ENCODE measurements at regions not wholly inside any gene's neighbourhood (a gene's known extent, or its start where the extent isn't known, plus 50 kb on each side); places are given as distances from the start of the nearest gene placed in this dataset.

- Histone ChIP-seq H3K4me3 (ENCODE audit: low read depth, low read length) (no peak overlapping the region), H3K27ac (ENCODE audit: low read depth, low read length) (no peak overlapping the region), H3K36me3 (ENCODE audit: insufficient read depth, low read length) (no peaks in the 10 kb centered on the region), H3K79me2 (ENCODE audit: control insufficient read depth, insufficient read depth, low read length, unreplicated experiment) (no peaks in the 10 kb centered on the region), H3K27me3 (ENCODE audit: insufficient read depth, low read length) (peaks cover 81% of the 10 kb centered on the region), H2AFZ (ENCODE audit: low read length, unreplicated experiment) (no peak overlapping the region), H3K4me1 (ENCODE audit: control insufficient read depth, insufficient read depth, low read length, unreplicated experiment) (peaks cover 5% of the 10 kb centered on the region)
Measured at GRCh38 chr1:218166268-218166945, 118.7 kb upstream of the RRP15 start.

- H3K27me3 ChIP-seq (ENCODE audit: insufficient read depth, low read length) = peaks cover 31% of the 10 kb centered on the region
- no peaks in the 10 kb centered on the region for H3K4me1 ChIP-seq (ENCODE audit: control insufficient read depth, insufficient read depth, low read length, unreplicated experiment)
- H3K36me3 ChIP-seq (ENCODE audit: insufficient read depth, low read length) = no peaks in the 10 kb centered on the region
- no peak overlapping the region for H2AFZ ChIP-seq (ENCODE audit: low read length, unreplicated experiment)
- no peak overlapping the region for H3K4me3 ChIP-seq (ENCODE audit: low read depth, low read length)
- no peaks in the 10 kb centered on the region for H3K79me2 ChIP-seq (ENCODE audit: control insufficient read depth, insufficient read depth, low read length, unreplicated experiment)
- no peak overlapping the region for H3K27ac ChIP-seq (ENCODE audit: low read depth, low read length)
Measured at GRCh38 chr1:218171302-218171893, 113.7 kb upstream of the RRP15 start.

- Histone ChIP-seq H3K36me3 (ENCODE audit: insufficient read depth, low read length) (no peaks in the 10 kb centered on the region), H3K27me3 (ENCODE audit: insufficient read depth, low read length) (no peaks in the 10 kb centered on the region), H3K27ac (ENCODE audit: low read depth, low read length) (no peak overlapping the region), H2AFZ (ENCODE audit: low read length, unreplicated experiment) (no peak overlapping the region), H3K4me1 (ENCODE audit: control insufficient read depth, insufficient read depth, low read length, unreplicated experiment) (no peaks in the 10 kb centered on the region), H3K4me3 (ENCODE audit: low read depth, low read length) (no peak overlapping the region), H3K79me2 (ENCODE audit: control insufficient read depth, insufficient read depth, low read length, unreplicated experiment) (no peaks in the 10 kb centered on the region)
Measured at GRCh38 chr1:218182455-218182854, 102.6 kb upstream of the RRP15 start.

GRCh38 chr1:218200979-218201378 lies 84.1 kb upstream of the RRP15 start:
- Histone ChIP-seq H3K79me2 (ENCODE audit: control insufficient read depth, insufficient read depth, low read length, unreplicated experiment) (no peaks in the 10 kb centered on the region), H3K36me3 (ENCODE audit: insufficient read depth, low read length) (no peaks in the 10 kb centered on the region), H3K27ac (ENCODE audit: low read depth, low read length) (no peak overlapping the region), H3K4me1 (ENCODE audit: control insufficient read depth, insufficient read depth, low read length, unreplicated experiment) (no peaks in the 10 kb centered on the region), H3K4me3 (ENCODE audit: low read depth, low read length) (no peak overlapping the region), H2AFZ (ENCODE audit: low read length, unreplicated experiment) (no peak overlapping the region), H3K27me3 (ENCODE audit: insufficient read depth, low read length) (no peaks in the 10 kb centered on the region)

GRCh38 chr1:218201601-218202000 lies 83.5 kb upstream of the RRP15 start:
- Histone ChIP-seq H3K36me3 (ENCODE audit: insufficient read depth, low read length) (no peaks in the 10 kb centered on the region), H3K4me1 (ENCODE audit: control insufficient read depth, insufficient read depth, low read length, unreplicated experiment) (no peaks in the 10 kb centered on the region), H3K27ac (ENCODE audit: low read depth, low read length) (no peak overlapping the region), H3K27me3 (ENCODE audit: insufficient read depth, low read length) (no peaks in the 10 kb centered on the region), H2AFZ (ENCODE audit: low read length, unreplicated experiment) (no peak overlapping the region), H3K4me3 (ENCODE audit: low read depth, low read length) (no peak overlapping the region), H3K79me2 (ENCODE audit: control insufficient read depth, insufficient read depth, low read length, unreplicated experiment) (no peaks in the 10 kb centered on the region)

GRCh38 chr1:218205721-218206120 lies 79.4 kb upstream of the RRP15 start:
- H3K4me1 ChIP-seq (ENCODE audit: control insufficient read depth, insufficient read depth, low read length, unreplicated experiment) = peaks cover 18% of the 10 kb centered on the region
- no peak overlapping the region for H2AFZ ChIP-seq (ENCODE audit: low read length, unreplicated experiment)
- no peaks in the 10 kb centered on the region for H3K79me2 ChIP-seq (ENCODE audit: control insufficient read depth, insufficient read depth, low read length, unreplicated experiment)
- no peak overlapping the region for H3K27ac ChIP-seq (ENCODE audit: low read depth, low read length)
- no peak overlapping the region for H3K4me3 ChIP-seq (ENCODE audit: low read depth, low read length)
- no peaks in the 10 kb centered on the region for H3K27me3 ChIP-seq (ENCODE audit: insufficient read depth, low read length)
- H3K36me3 ChIP-seq (ENCODE audit: insufficient read depth, low read length) = no peaks in the 10 kb centered on the region

- Histone ChIP-seq H3K4me3 (ENCODE audit: low read depth, low read length) (no peak overlapping the region), H3K4me1 (ENCODE audit: control insufficient read depth, insufficient read depth, low read length, unreplicated experiment) (peaks cover 30% of the 10 kb centered on the region), H3K36me3 (ENCODE audit: insufficient read depth, low read length) (no peaks in the 10 kb centered on the region), H2AFZ (ENCODE audit: low read length, unreplicated experiment) (no peak overlapping the region), H3K27me3 (ENCODE audit: insufficient read depth, low read length) (no peaks in the 10 kb centered on the region), H3K27ac (ENCODE audit: low read depth, low read length) (no peak overlapping the region), H3K79me2 (ENCODE audit: control insufficient read depth, insufficient read depth, low read length, unreplicated experiment) (no peaks in the 10 kb centered on the region)
Measured at GRCh38 chr1:218207194-218207593, 77.9 kb upstream of the RRP15 start.

GRCh38 chr1:218209351-218209861 lies 75.7 kb upstream of the RRP15 start:
- H3K4me3 ChIP-seq (ENCODE audit: low read depth, low read length) = peak overlapping the region; percentile 27; the same call in 1 of the 2 replicates

GRCh38 chr1:218211241-218211640 lies 73.9 kb upstream of the RRP15 start:
- no peaks in the 10 kb centered on the region for H3K36me3 ChIP-seq (ENCODE audit: insufficient read depth, low read length)

More at GRCh38 chr1:218209351-218209861, 75.7 kb upstream of the RRP15 start:
- Histone ChIP-seq H3K36me3 (ENCODE audit: insufficient read depth, low read length) (no peaks in the 10 kb centered on the region), H3K79me2 (ENCODE audit: control insufficient read depth, insufficient read depth, low read length, unreplicated experiment) (no peaks in the 10 kb centered on the region), H3K27me3 (ENCODE audit: insufficient read depth, low read length) (no peaks in the 10 kb centered on the region), H3K27ac (ENCODE audit: low read depth, low read length) (peak overlapping the region; percentile 65), H2AFZ (ENCODE audit: low read length, unreplicated experiment) (no peak overlapping the region), H3K4me1 (ENCODE audit: control insufficient read depth, insufficient read depth, low read length, unreplicated experiment) (peaks cover 30% of the 10 kb centered on the region)

GRCh38 chr1:218217040-218217439 lies 68.1 kb upstream of the RRP15 start:
- H3K79me2 ChIP-seq (ENCODE audit: control insufficient read depth, insufficient read depth, low read length, unreplicated experiment) = no peaks in the 10 kb centered on the region
- H3K4me1 ChIP-seq (ENCODE audit: control insufficient read depth, insufficient read depth, low read length, unreplicated experiment) = no peaks in the 10 kb centered on the region
- no peaks in the 10 kb centered on the region for H3K36me3 ChIP-seq (ENCODE audit: insufficient read depth, low read length)
- H3K4me3 ChIP-seq (ENCODE audit: low read depth, low read length) = no peak overlapping the region
- H3K27ac ChIP-seq (ENCODE audit: low read depth, low read length) = no peak overlapping the region
- H3K27me3 ChIP-seq (ENCODE audit: insufficient read depth, low read length) = no peaks in the 10 kb centered on the region
- no peak overlapping the region for H2AFZ ChIP-seq (ENCODE audit: low read length, unreplicated experiment)

More at GRCh38 chr1:218211241-218211640, 73.9 kb upstream of the RRP15 start:
- H3K4me3 ChIP-seq (ENCODE audit: low read depth, low read length) = no peak overlapping the region
- peak overlapping the region; percentile 24; the same call in 1 of the 2 replicates for H3K27ac ChIP-seq (ENCODE audit: low read depth, low read length)
- H2AFZ ChIP-seq (ENCODE audit: low read length, unreplicated experiment) = no peak overlapping the region
- no peaks in the 10 kb centered on the region for H3K79me2 ChIP-seq (ENCODE audit: control insufficient read depth, insufficient read depth, low read length, unreplicated experiment)
- peaks cover 30% of the 10 kb centered on the region for H3K4me1 ChIP-seq (ENCODE audit: control insufficient read depth, insufficient read depth, low read length, unreplicated experiment)
- H3K27me3 ChIP-seq (ENCODE audit: insufficient read depth, low read length) = no peaks in the 10 kb centered on the region

GRCh38 chr1:218219460-218219859 lies 65.6 kb upstream of the RRP15 start:
- Histone ChIP-seq H2AFZ (ENCODE audit: low read length, unreplicated experiment) (no peak overlapping the region), H3K27ac (ENCODE audit: low read depth, low read length) (no peak overlapping the region), H3K27me3 (ENCODE audit: insufficient read depth, low read length) (no peaks in the 10 kb centered on the region), H3K4me1 (ENCODE audit: control insufficient read depth, insufficient read depth, low read length, unreplicated experiment) (no peaks in the 10 kb centered on the region), H3K79me2 (ENCODE audit: control insufficient read depth, insufficient read depth, low read length, unreplicated experiment) (no peaks in the 10 kb centered on the region), H3K4me3 (ENCODE audit: low read depth, low read length) (no peak overlapping the region), H3K36me3 (ENCODE audit: insufficient read depth, low read length) (no peaks in the 10 kb centered on the region)
